K562 (cell line): ENCODE measurements at regions not wholly inside any gene's neighbourhood (a gene's known extent, or its start where the extent isn't known, plus 50 kb on each side); places are given as distances from the start of the nearest gene placed in this dataset.

Experiments used
- SMARCB1 ChIP-seq: IDR thresholded peaks from 2 replicates; pipeline ENCODE4 v1.6.1; 2011; ENCODE audit warnings: improper control_type of control experiment, low read depth; ENCODE audit not compliant: insufficient read length
- TF ChIP-seq, protein P1 (sequence below): sonication (generic); formaldehyde crosslinking; IDR thresholded peaks from 2 replicates; pipeline ENCODE4 v1.9.0; 2022; ENCODE audit warnings: mild to moderate bottlenecking, missing genetic modification reagents

DNA sequence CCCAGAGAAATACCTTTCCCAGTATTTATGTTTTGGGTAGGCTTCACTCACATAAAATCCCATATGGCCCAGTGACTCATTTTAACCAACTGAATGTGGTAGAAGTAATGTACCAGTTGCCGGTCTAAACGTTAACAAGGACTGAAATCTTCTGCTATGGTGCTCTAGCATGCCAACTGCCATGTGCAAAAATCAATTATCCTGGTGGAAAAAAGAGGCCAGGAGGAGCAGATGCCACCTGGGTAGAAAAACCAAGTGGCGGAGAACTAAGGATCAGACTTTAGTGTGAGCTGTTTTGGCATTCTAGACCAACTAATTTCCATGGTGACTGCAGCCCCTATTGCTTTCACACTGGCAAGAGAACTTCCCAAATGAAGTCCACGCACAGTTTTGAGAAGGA is 1660.7 kb upstream of the ADGRL3 start:
- no peak for TF ChIP-seq SMARCB1
- TF ChIP-seq, protein P1, sequence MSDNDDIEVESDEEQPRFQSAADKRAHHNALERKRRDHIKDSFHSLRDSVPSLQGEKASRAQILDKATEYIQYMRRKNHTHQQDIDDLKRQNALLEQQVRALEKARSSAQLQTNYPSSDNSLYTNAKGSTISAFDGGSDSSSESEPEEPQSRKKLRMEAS (CRISPR knock-in tag): no peak
